GM18499 (cell line): ENCODE measurements at regions not wholly inside any gene's neighbourhood (a gene's known extent, or its start where the extent isn't known, plus 50 kb on each side); places are given as distances from the start of the nearest gene placed in this dataset.
"Not testable (repeated sequence)": the region's sequence is repeated elsewhere in the genome, so short reads cannot be mapped to it uniquely, and the experiment has no call there.

Experiments
- ATAC-seq: cut with Tn5 transposase; IDR thresholded peaks from one replicate; pipeline ENCODE4 v1.9.1; 2021; ENCODE audit warnings: moderate number of reproducible peaks; ENCODE audit not compliant: insufficient read depth, unreplicated experiment

GRCh38 chrX:146994163-146994562, 179.6 kb upstream of the CXorf51A start:
- no peak for ATAC-seq

GRCh38 chrX:146973283-146973682, 158.7 kb upstream of the CXorf51A start:
- no peak for ATAC-seq

GRCh38 chrX:146967306-146967705, 152.8 kb upstream of the CXorf51A start:
- no peak for ATAC-seq

- no peak for ATAC-seq
Observed at GRCh38 chrX:146956760-146957159, 142.2 kb upstream of the CXorf51A start.

DNA sequence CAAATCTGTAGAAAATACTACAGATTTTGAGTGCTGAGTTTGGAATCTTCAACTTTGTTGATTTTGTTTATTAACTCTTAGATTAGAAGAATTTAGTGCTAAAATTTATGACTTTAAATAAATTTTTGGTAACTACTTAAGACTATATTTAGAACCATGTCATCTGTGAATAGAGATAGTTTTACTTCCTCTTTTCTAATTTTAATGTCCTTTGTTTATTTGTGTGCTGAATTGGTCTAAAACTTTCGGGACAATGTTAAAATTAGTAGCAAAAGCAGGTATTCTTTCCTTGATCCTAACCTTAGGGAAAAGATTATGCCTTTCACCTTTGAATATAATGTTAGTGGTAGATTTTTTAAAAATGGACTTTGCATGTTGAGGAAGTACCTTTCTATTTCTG, 119.7 kb upstream of the CXorf51A start:
- peak; percentile 44 for ATAC-seq

GRCh38 chrX:146932997-146933396, 118.5 kb upstream of the CXorf51A start:
- not testable (repeated sequence) for ATAC-seq

DNA sequence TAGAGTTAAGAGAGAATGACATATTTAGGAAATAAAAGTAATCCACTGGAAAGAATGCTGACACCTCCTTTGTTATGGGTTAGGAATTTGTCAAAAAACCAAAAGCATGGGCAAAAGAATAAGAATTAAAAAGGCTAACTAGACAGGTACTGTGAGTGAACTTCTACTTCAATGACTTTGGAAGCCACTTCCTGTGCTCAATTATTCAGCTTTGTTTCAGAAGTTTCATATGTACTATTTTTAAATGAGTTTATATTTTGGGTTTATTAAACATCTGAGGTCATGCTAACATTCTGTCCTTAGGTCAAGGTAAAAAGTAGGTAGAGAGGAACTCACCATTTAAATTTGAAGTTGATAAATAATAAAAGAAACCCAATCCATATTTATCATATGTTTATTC, 106.7 kb upstream of the CXorf51A start:
- no peak for ATAC-seq

DNA sequence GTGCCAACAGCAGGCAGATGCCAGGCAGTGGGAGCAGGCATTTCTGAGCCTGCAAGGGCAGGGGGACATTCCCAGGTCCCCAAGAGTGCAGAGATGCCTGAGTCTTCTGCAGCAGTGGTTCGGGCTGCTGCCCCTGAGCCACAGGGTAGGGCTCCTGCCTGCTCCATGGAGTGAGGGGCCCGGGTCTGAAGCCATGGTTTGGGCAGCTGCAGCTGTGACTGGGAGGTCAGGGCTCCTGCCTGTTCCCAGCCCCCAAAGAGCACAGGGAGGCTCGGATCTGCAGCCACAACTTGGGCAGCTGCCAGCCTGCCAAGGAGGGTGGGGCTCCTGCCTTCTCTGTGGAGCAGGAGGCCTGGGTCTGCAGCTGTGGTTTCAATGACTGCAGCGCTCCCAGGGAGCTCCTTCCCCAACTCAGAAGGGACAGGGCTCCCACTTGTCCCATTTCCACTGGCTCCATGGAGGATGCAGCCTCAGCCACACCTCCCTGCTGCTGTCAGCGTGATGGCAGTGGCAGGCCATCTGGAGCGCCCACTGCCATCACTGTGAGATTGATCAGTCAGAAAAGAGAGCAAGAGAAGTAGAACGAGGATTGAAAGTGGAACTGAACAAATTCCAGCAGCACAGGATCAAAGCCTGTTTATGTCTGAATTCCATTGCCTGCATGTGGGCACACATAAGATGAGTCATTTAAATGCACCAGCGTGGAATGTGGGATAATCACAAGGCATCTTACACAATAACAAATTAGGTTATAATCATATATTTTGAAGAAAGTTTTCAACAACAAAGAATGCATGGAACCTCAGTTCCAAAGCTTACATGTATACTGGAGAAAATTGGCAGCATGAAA, 93.1 kb upstream of the CXorf51A start:
- ATAC-seq, result no peak

DNA sequence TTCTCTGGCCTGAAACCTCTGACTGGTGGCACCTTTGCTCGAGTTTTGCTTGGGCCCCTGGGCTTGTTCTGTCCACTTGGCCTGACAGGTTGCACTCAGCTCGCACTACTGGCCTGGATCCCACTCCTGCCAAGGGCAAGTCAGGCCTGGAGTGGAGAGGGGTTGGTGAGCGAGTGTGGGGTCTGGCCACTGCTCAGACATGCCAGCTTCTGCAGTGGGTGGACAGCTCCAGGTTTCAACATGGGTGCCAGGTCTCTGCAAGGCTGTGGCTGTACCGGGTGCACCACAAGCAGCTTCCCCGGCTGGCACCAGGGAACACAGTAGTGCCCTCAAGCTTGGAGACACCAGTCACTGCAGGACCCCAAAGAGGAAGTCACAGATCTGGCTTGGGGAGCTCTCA, 91.6 kb upstream of the CXorf51A start:
- no peak for ATAC-seq

- ATAC-seq, result no peak
Observed at GRCh38 chrX:146887020-146887419, 72.5 kb upstream of the CXorf51A start.

- ATAC-seq, result no peak
Observed at GRCh38 chrX:146881521-146881920, 67.0 kb upstream of the CXorf51A start.

DNA sequence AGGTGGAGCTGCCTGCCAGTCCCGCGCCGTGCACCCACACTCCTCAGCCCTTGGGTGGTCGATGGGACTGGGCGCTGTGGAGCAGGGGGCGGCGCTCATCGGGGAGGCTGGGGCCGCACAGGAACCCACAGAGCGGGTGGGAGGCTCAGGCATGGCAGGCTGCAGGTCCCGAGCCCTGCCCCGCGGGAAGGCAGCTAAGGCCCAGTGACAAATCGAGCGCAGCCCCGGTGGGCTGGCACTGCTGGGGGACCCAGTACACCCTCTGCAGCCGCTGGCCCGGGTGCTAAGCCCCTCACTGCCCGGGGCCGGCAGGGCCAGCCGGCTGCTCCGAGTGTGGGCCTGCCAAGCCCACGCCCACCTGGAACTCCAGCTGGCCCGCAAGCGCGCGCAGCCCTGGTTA, 52.3 kb upstream of the CXorf51A start:
- not testable (repeated sequence) for ATAC-seq

DNA sequence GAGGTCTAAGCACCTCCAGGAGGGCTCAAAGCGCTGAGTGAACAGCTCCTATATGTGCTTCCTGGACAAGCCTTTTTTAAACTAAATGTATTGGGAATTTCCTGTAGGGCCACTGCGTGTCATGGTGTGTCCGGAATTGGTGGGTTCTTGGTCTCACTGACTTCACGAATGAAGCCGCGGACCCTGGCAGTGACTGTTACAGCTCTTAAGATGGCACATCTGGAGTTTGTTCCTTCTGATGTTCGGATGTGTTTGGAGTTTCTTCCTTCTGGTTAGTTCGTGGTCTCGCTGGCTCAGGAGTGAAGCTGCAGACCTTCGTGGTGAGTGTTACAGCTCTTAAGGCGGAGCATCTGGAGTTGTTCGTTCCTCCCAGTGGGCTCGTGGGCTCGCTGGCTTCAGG, 51.2 kb upstream of the CXorf51A start:
- ATAC-seq, result not testable (repeated sequence)
